HG03460 (cell line): ENCODE measurements at regions not wholly inside any gene's neighbourhood (a gene's known extent, or its start where the extent isn't known, plus 50 kb on each side); places are given as distances from the start of the nearest gene placed in this dataset.

ENCODE experiments used
- ATAC-seq: cut with Tn5 transposase; IDR thresholded peaks from one replicate; pipeline ENCODE4 v1.9.1; 2021; ENCODE audit not compliant: unreplicated experiment

- no peak for ATAC-seq
These were observed 266.3 kb downstream of the XXYLT1 start for GRCh38 chr3:195004512-195005250.

GRCh38 chr3:195005251-195005620, 265.7 kb downstream of the XXYLT1 start:
- no peak for ATAC-seq

GRCh38 chr3:195005759-195006510, 265.0 kb downstream of the XXYLT1 start:
- no peak for ATAC-seq

GRCh38 chr3:195007151-195007550, 263.8 kb downstream of the XXYLT1 start:
- no peak for ATAC-seq

GRCh38 chr3:195007766-195008165, 263.2 kb downstream of the XXYLT1 start:
- no peak for ATAC-seq

GRCh38 chr3:195008816-195009215, 262.1 kb downstream of the XXYLT1 start:
- no peak for ATAC-seq

- no peak for ATAC-seq
These were observed 261.3 kb downstream of the XXYLT1 start for GRCh38 chr3:195009616-195010015.

- no peak for ATAC-seq
These were observed 260.3 kb downstream of the XXYLT1 start for GRCh38 chr3:195010551-195011100.

- no peak for ATAC-seq
These were observed 259.6 kb downstream of the XXYLT1 start for GRCh38 chr3:195011231-195011834.

GRCh38 chr3:195012100-195012499, 258.9 kb downstream of the XXYLT1 start:
- ATAC-seq: no peak

GRCh38 chr3:195012571-195012970, 258.4 kb downstream of the XXYLT1 start:
- no peak for ATAC-seq

- no peak for ATAC-seq
These were observed 257.3 kb downstream of the XXYLT1 start for GRCh38 chr3:195013411-195014361.

GRCh38 chr3:195015021-195015420, 255.9 kb downstream of the XXYLT1 start:
- ATAC-seq: no peak

GRCh38 chr3:195017151-195017550, 253.8 kb downstream of the XXYLT1 start:
- ATAC-seq: no peak
